Heart left ventricle (tissue), 16 donors: ENCODE measurements at regions not wholly inside any gene's neighbourhood (a gene's known extent, or its start where the extent isn't known, plus 50 kb on each side); places are given as distances from the start of the nearest gene placed in this dataset.

Experiments used
- ATAC-seq, 4 donors: fragments of 200-7000 bp; cut with Tn5 transposase; one replicate each; pipeline ENCODE4 v1.9.1; 2020 to 2022; ENCODE audit warnings: moderate library complexity in 4 of 4, mild to moderate bottlenecking in 3 of 4, moderate number of reproducible peaks in 1 of 4
- DNase-seq, 5 donors: peaks; one replicate each; pipeline ENCODE4 v3.0.0-alpha.2; 2020
- H3K27ac ChIP-seq, 12 donors: fragments of 200-600 bp; sonication (generic) in 4 of 12; one replicate each; pipeline versions ENCODE4 v1.5.0 to v1.8.0; 2016 to 2022; ENCODE audit warnings: mild to moderate bottlenecking in 2 of 12
- H3K27me3 ChIP-seq, 9 donors: fragments of 200-600 bp; sonication (generic) in 2 of 9; one replicate each; pipeline versions ENCODE4 v1.5.1 to v1.8.0; 2016 to 2022; ENCODE audit warnings: mild to moderate bottlenecking in 3 of 9
- H3K36me3 ChIP-seq, 9 donors: fragments of 200-600 bp; sonication (generic) in 2 of 9; one replicate each; pipeline versions ENCODE4 v1.5.0 to v1.8.0; 2018 to 2022; ENCODE audit warnings: mild to moderate bottlenecking in 2 of 9
- H3K4me1 ChIP-seq, 12 donors: fragments of 200-600 bp; sonication (generic) in 4 of 12; one replicate each; pipeline versions ENCODE4 v1.5.0 to v1.8.0; 2016 to 2022; ENCODE audit warnings: mild to moderate bottlenecking in 3 of 12
- H3K4me3 ChIP-seq, 12 donors: fragments of 200-600 bp; sonication (generic) in 4 of 12; one replicate each; pipeline versions ENCODE4 v1.5.0 to v1.8.0; 2017 to 2022; ENCODE audit warnings: mild to moderate bottlenecking in 9 of 12, moderate library complexity in 4 of 12
- H3K9me3 ChIP-seq, 12 donors: fragments of 200-600 bp; sonication (generic) in 4 of 12; one replicate each; pipeline versions ENCODE4 v1.5.0 to v1.8.0; 2016 to 2022; ENCODE audit warnings: mild to moderate bottlenecking in 1 of 12
- POLR2A ChIP-seq, 2 donors: fragments of 450-650 bp; IDR thresholded peaks; one replicate each; pipeline ENCODE4 v1.6.1; 2017; ENCODE audit warnings: antibody characterized with exemption in 2 of 2, mild to moderate bottlenecking in 2 of 2, moderate library complexity in 2 of 2
- WGBS, 4 donors: extraction: QIAGEN DNeasy Blood & Tissue Kit in 2 of 4; methylation state at CpG; one replicate each; pipeline versions ENCODE4 v1.1.5 to v1.1.7; 2013 to 2018; 5-methylcytosine and 5-hydroxymethylcytosine counted together
- intact Hi-C, 10 donors: fragments of 100-400 bp; cut with DNase I; formaldehyde crosslinking; loops; one replicate each; pipeline versions ENCODE4 v1.11.1 to v1.14.2; 2022
- TF ChIP-seq, protein P1 (sequence below), 12 donors: fragments of 200-600 bp; sonication (generic) in 4 of 12; IDR thresholded peaks; one replicate each; pipeline versions ENCODE4 v1.5.0 to v1.8.0; 2018 to 2022; ENCODE audit warnings: antibody characterized with exemption in 12 of 12, mild to moderate bottlenecking in 5 of 12
- donor health status: ischemic (EF 13 %, LVEDD 7.1; RV severe dilation, severe dysfunction).
- donor health status: healthy with polysubstance abuse.
- donor health status: DM: no; HTN: yes; CAD: no.
- donor health status: DM: no; HTN: no; CAD: no.
- donor health status: ischemic (EF 25% LVEDD 6.9; RV normal size, moderate dysfunction).
- donor health status: ischemic (EF 25% LVEDD 5.7; RV mildly dilated, moderate dysfunction).
- donor health status: healthy.
- donor health status: DM: yes; HTN: yes; CAD: no.
- donor health status: ischemic (EF 35%, LVEDD 5.7; RV mildly dilated, moderate dysfunction).
- donor health status: nonischemic (EF 11% LVEDD 7.7; RV severe dilation, severe dysfunction).
- donor health status: DM: yes; HTN: yes; CAD: no.
- donor health status: PGD.
- donor health status: ischemic (EF 29% LVEDD 5.4; RV normal size, mild dysfunction).
- donor health status: nonischemic (EF 23%, LVEDD 6.1; RV moderate dilation, normal function).

DNA sequence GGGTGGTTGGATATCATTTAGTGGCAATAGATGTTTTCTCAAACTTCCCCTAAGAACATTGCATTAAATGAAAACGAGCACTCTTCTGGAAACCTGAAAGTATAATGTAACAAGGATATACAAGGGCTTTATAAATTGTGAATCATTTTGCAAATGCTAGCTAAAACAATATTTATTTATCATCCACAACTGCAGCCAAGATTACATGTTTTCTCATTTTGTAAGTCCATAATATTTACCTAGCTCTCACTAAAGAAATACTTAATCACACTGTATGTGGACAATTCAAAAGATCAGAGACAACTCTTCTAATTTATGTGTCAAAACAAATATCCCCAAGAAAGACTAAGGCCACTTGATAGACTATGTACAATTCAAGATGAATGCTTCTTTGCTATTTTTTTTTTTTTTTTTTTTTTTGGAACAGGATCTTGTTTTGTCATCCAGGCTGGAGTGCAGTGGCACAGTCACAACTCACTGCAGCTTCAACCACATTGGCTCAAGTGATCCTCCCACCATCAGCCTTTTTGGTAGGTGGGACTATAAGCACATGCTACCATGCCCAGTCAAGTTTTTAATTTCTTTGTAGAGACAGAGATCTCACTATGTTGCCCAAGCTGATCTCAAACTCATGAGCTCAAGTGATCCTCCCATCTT lies 427.7 kb upstream of the THBS1 start:
- intact Hi-C loops, result no loop called here
- H3K9me3 ChIP-seq, result no peaks in the 10 kb centered on the region
- ATAC-seq (no peak), DNase-seq (no peak)
- TF ChIP-seq POLR2A (IDR thresholded peaks at IDR 0.05), result no peak
- TF ChIP-seq, protein P1, sequence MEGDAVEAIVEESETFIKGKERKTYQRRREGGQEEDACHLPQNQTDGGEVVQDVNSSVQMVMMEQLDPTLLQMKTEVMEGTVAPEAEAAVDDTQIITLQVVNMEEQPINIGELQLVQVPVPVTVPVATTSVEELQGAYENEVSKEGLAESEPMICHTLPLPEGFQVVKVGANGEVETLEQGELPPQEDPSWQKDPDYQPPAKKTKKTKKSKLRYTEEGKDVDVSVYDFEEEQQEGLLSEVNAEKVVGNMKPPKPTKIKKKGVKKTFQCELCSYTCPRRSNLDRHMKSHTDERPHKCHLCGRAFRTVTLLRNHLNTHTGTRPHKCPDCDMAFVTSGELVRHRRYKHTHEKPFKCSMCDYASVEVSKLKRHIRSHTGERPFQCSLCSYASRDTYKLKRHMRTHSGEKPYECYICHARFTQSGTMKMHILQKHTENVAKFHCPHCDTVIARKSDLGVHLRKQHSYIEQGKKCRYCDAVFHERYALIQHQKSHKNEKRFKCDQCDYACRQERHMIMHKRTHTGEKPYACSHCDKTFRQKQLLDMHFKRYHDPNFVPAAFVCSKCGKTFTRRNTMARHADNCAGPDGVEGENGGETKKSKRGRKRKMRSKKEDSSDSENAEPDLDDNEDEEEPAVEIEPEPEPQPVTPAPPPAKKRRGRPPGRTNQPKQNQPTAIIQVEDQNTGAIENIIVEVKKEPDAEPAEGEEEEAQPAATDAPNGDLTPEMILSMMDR (IDR thresholded peaks at IDR 0.05), result no peak
- peaks cover 0 to 25% (median 0%) of the 10 kb centered on the region in 12 donors for H3K4me1 ChIP-seq
- WGBS, 4 donors, result 89 to 95% (median 91%) methylated on average over 1 of the region's 1 CpG
- H3K27me3 ChIP-seq, result no peaks in the 10 kb centered on the region
- no peaks in the 10 kb centered on the region for H3K36me3 ChIP-seq
- no peak overlapping the region for H3K4me3 ChIP-seq
- H3K27ac ChIP-seq, result peak overlapping the region in 1 of 12 donors; percentile 41

DNA sequence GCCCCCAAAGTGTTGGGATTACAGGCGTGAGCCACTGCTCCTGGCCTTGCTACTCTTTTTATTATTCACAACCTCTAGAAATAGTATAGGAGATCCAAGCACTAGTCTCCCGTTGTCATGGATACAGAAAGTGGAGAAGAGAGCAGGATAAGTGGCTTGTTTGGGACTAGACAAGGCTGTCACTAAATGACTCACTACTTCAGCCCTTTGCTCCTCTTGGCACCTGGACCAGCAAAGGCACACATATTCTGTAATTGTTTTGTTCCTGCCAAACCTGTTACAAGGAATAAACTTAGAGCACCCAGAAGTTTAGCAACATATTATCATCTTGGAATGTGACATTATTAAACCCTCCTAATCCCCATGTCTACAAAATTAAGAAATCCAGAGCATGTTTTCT lies 427.2 kb upstream of the THBS1 start:
- TF ChIP-seq POLR2A (IDR thresholded peaks at IDR 0.05), result no peak
- TF ChIP-seq, protein P1 (IDR thresholded peaks at IDR 0.05), result no peak
- peaks cover 0 to 25% (median 0%) of the 10 kb centered on the region in 12 donors for H3K4me1 ChIP-seq
- no peak overlapping the region for H3K4me3 ChIP-seq
- 84 to 96% (median 88%) methylated on average over 2 of the region's 2 CpGs for WGBS, 4 donors
- H3K27ac ChIP-seq, result peak overlapping the region in 1 of 12 donors; percentile 41
- H3K9me3 ChIP-seq, result no peaks in the 10 kb centered on the region
- H3K36me3 ChIP-seq, result no peaks in the 10 kb centered on the region
- H3K27me3 ChIP-seq, result no peaks in the 10 kb centered on the region
- intact Hi-C loops, result no loop called here
- DNase-seq (no peak), ATAC-seq (no peak)

DNA sequence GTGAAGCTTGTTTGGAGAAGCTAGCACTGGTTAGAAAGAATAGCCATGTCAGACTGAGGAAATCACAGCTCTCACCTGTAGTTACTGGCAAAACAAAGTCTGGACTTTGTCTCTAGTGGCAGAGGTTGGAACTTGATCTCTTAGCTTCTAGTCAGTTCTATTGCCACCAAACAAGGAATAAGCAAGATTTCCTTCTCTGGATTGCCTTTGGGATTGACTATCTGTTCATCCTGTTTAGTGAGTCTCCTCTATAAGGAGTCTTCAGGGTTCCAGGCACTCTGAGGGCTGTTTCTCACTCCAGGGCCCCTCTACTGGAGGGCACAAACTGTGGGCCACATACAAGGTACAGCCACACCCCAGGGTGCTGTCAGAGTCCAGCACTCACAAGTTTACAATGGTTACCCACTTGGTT lies 426.6 kb upstream of the THBS1 start:
- ATAC-seq, result no peak
- TF ChIP-seq, protein P1 (IDR thresholded peaks at IDR 0.05), result peak in 2 of 12 donors; percentile 11 to 16
- no peak for TF ChIP-seq POLR2A (IDR thresholded peaks at IDR 0.05)
- no peak overlapping the region for H3K4me3 ChIP-seq
- no peaks in the 10 kb centered on the region for H3K27me3 ChIP-seq
- H3K36me3 ChIP-seq, result no peaks in the 10 kb centered on the region
- no peak for DNase-seq
- peaks cover 0 to 25% (median 0%) of the 10 kb centered on the region in 12 donors for H3K4me1 ChIP-seq
- intact Hi-C loops, result no loop called here
- peak overlapping the region in 1 of 12 donors; percentile 41 for H3K27ac ChIP-seq
- no peaks in the 10 kb centered on the region for H3K9me3 ChIP-seq

DNA sequence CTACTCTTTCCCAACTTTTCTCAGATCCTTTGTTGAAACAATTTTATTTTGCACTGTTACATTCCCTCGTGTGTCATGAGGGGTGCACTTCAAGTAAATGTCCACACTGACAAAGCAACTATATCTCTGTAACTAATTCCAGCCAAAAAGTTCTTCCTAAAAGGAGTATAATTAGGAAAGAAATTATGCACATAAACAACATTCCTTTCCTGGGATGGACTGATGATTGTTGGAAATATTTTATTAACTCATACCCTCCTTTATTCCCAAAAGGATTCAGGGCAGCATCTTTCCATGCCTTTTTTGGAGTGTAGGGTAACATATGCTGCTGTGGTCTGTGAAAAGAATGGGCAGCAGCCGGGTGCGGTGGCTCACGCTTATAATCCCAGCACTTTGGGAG lies 426.1 kb upstream of the THBS1 start:
- TF ChIP-seq, protein P1 (IDR thresholded peaks at IDR 0.05), result no peak
- no peak for TF ChIP-seq POLR2A (IDR thresholded peaks at IDR 0.05)
- 84 to 91% (median 90%) methylated on average over 4 of the region's 4 CpGs for WGBS, 4 donors
- Histone ChIP-seq H3K4me3 (no peak overlapping the region), H3K9me3 (no peaks in the 10 kb centered on the region), H3K4me1 (peaks cover 0 to 25% (median 0%) of the 10 kb centered on the region in 12 donors), H3K27me3 (no peaks in the 10 kb centered on the region), H3K27ac (no peak overlapping the region), H3K36me3 (no peaks in the 10 kb centered on the region)
- intact Hi-C loops, result no loop called here
- DNase-seq, result no peak
- ATAC-seq, result no peak
